ENCODE measurements at regions not wholly inside any gene's neighbourhood (a gene's known extent, or its start where the extent isn't known, plus 50 kb on each side); places are given as distances from the start of the nearest gene placed in this dataset.

DNA sequence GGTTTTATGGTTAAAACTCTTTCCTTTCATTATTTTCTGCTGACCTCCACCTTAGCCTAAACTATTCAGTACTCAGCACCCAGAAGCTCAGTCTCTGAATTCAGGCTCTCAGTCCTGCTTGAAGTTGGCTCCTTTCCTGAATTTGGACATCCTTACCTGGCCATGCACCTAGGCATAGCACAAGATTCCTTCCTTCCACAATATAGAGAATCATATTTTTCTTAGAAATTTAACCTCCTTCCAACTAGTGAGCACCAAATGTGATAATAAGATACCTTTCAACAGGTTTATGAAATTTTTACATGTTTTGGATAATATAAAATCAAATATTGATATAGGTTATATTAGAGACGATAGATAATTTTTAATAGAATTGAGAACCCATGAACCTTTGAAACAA is 905.6 kb upstream of the GHITM start:
- no peak for TF ChIP-seq POLR2AphosphoS5 (IDR thresholded peaks at IDR 0.05; ENCODE audit: insufficient read depth, low read depth, low read length)
- TF ChIP-seq CTCF (IDR thresholded peaks at IDR 0.05; ENCODE audit: extremely low read depth in 1 of 2, insufficient read depth in 1 of 2, low read depth in 1 of 2, low read length in 2 of 2): no peak
- no peak for TF ChIP-seq FOS (IDR thresholded peaks at IDR 0.05; ENCODE audit: borderline replicate concordance, insufficient read depth, low read length)
- TF ChIP-seq POLR2A (IDR thresholded peaks at IDR 0.05; ENCODE audit: low read depth, low read length): no peak
- TF ChIP-seq EZH2 (IDR thresholded peaks at IDR 0.05; ENCODE audit: borderline replicate concordance, low read depth, low read length, severe bottlenecking): no peak
- TF ChIP-seq, protein P1, sequence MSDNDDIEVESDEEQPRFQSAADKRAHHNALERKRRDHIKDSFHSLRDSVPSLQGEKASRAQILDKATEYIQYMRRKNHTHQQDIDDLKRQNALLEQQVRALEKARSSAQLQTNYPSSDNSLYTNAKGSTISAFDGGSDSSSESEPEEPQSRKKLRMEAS (IDR thresholded peaks at IDR 0.05; ENCODE audit: insufficient read depth, insufficient read length): no peak
- TF ChIP-seq GATA2 (IDR thresholded peaks at IDR 0.05; ENCODE audit: insufficient read depth, insufficient read length, low read depth, low read length): no peak
- no peak for TF ChIP-seq MYC (IDR thresholded peaks at IDR 0.05; ENCODE audit: low read depth, low read length)

All from endothelial cell of umbilical vein (primary cell).